Neural cell (in vitro differentiated cells): ENCODE measurements at regions not wholly inside any gene's neighbourhood (a gene's known extent, or its start where the extent isn't known, plus 50 kb on each side); places are given as distances from the start of the nearest gene placed in this dataset.

Experiments used
- EP300 ChIP-seq: fragments of 450-650 bp; conservative IDR thresholded peaks from 2 replicates; pipeline ENCODE4 v1.6.1; 2014; ENCODE audit warnings: antibody characterized with exemption, mild to moderate bottlenecking, moderate library complexity; ENCODE audit not compliant: poor library complexity, severe bottlenecking
- EZH2 ChIP-seq: fragments of 200-600, 300-800 bp; shearing (Covaris generic), sonication (generic); IDR thresholded peaks from 2 replicates; pipeline ENCODE4 v1.6.1; 2014; ENCODE audit warnings: antibody characterized with exemption, low read length, borderline replicate concordance, mild to moderate bottlenecking; ENCODE audit not compliant: insufficient read depth, poor library complexity, severe bottlenecking
- MXI1 ChIP-seq: fragments of 450-650 bp; conservative IDR thresholded peaks from 2 replicates; pipeline ENCODE4 v1.6.1; 2014; ENCODE audit warnings: antibody characterized with exemption, mild to moderate bottlenecking; ENCODE audit not compliant: poor library complexity, severe bottlenecking
- POLR2AphosphoS5 ChIP-seq: IDR thresholded peaks from 2 replicates; pipeline ENCODE4 v1.6.1; 2012
- RAD21 ChIP-seq: fragments of 450-650 bp; conservative IDR thresholded peaks from 2 replicates; pipeline ENCODE4 v1.6.1; 2014; ENCODE audit warnings: antibody characterized with exemption, mild to moderate bottlenecking, moderate library complexity
- SMC3 ChIP-seq: fragments of 450-650 bp; conservative IDR thresholded peaks from 2 replicates; pipeline ENCODE4 v1.6.1; 2014; ENCODE audit warnings: antibody characterized with exemption, mild to moderate bottlenecking, moderate library complexity; ENCODE audit not compliant: poor library complexity
- TAF1 ChIP-seq: IDR thresholded peaks from 2 replicates; pipeline ENCODE4 v1.6.1; 2012; ENCODE audit warnings: low read depth
- TF ChIP-seq, protein P1 (sequence below): fragments of 450-650 bp; IDR thresholded peaks from 2 replicates; pipeline ENCODE4 v1.5.1; 2014; ENCODE audit warnings: antibody characterized with exemption, mild to moderate bottlenecking, moderate library complexity; ENCODE audit not compliant: poor library complexity, severe bottlenecking
- TF ChIP-seq, protein P2 (sequence below): IDR thresholded peaks from 2 replicates; pipeline ENCODE4 v1.6.1; 2012; ENCODE audit warnings: borderline replicate concordance

DNA sequence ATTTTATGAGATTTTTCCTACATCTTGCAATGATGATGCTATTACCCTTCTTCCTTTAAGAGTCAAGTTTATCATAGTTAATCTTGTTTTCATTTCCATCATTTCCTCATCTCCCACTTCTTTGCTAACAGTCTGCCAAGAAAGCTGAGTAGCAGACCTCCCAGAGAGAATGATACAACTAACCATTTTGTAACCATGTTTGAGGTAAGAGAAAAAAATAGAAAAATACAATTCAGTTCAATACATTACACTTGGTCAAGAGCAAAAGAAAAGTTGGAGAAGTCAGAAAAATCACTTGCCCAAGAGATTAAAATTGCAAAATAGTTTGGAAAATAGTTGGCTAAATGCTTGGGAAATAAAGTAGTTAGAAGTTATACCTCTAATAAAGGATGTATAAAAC, 154.4 kb downstream of the ABCA8 start:
- TF ChIP-seq EZH2 (no peak), SMC3 (no peak), RAD21 (no peak), MXI1 (no peak), TAF1 (no peak), POLR2AphosphoS5 (no peak), EP300 (no peak)
- TF ChIP-seq, protein P1, sequence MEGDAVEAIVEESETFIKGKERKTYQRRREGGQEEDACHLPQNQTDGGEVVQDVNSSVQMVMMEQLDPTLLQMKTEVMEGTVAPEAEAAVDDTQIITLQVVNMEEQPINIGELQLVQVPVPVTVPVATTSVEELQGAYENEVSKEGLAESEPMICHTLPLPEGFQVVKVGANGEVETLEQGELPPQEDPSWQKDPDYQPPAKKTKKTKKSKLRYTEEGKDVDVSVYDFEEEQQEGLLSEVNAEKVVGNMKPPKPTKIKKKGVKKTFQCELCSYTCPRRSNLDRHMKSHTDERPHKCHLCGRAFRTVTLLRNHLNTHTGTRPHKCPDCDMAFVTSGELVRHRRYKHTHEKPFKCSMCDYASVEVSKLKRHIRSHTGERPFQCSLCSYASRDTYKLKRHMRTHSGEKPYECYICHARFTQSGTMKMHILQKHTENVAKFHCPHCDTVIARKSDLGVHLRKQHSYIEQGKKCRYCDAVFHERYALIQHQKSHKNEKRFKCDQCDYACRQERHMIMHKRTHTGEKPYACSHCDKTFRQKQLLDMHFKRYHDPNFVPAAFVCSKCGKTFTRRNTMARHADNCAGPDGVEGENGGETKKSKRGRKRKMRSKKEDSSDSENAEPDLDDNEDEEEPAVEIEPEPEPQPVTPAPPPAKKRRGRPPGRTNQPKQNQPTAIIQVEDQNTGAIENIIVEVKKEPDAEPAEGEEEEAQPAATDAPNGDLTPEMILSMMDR: no peak
- TF ChIP-seq, protein P2, sequence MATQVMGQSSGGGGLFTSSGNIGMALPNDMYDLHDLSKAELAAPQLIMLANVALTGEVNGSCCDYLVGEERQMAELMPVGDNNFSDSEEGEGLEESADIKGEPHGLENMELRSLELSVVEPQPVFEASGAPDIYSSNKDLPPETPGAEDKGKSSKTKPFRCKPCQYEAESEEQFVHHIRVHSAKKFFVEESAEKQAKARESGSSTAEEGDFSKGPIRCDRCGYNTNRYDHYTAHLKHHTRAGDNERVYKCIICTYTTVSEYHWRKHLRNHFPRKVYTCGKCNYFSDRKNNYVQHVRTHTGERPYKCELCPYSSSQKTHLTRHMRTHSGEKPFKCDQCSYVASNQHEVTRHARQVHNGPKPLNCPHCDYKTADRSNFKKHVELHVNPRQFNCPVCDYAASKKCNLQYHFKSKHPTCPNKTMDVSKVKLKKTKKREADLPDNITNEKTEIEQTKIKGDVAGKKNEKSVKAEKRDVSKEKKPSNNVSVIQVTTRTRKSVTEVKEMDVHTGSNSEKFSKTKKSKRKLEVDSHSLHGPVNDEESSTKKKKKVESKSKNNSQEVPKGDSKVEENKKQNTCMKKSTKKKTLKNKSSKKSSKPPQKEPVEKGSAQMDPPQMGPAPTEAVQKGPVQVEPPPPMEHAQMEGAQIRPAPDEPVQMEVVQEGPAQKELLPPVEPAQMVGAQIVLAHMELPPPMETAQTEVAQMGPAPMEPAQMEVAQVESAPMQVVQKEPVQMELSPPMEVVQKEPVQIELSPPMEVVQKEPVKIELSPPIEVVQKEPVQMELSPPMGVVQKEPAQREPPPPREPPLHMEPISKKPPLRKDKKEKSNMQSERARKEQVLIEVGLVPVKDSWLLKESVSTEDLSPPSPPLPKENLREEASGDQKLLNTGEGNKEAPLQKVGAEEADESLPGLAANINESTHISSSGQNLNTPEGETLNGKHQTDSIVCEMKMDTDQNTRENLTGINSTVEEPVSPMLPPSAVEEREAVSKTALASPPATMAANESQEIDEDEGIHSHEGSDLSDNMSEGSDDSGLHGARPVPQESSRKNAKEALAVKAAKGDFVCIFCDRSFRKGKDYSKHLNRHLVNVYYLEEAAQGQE: no peak
